Large intestine (tissue), 3 donors: ENCODE measurements at regions not wholly inside any gene's neighbourhood (a gene's known extent, or its start where the extent isn't known, plus 50 kb on each side); places are given as distances from the start of the nearest gene placed in this dataset.
"Not testable (repeated sequence)": the region's sequence is repeated elsewhere in the genome, so short reads cannot be mapped to it uniquely, and the experiment has no call there.

ENCODE experiments used
- DNase-seq, 2 donors: peaks; one replicate each; pipeline versions ENCODE4 v3.0.0 to v3.0.0-alpha.2; 2013
- H3K27ac ChIP-seq: one replicate; pipeline ENCODE4 v1.5.1; 2013; ENCODE audit warnings: low read length
- H3K27me3 ChIP-seq: 2 replicates; pipeline ENCODE4 v1.6.1; 2013; ENCODE audit warnings: low read length; ENCODE audit not compliant: control insufficient read depth, insufficient read depth
- H3K36me3 ChIP-seq: 2 replicates; pipeline ENCODE4 v1.6.1; 2013; ENCODE audit warnings: low read length; ENCODE audit not compliant: control insufficient read depth, insufficient read depth
- H3K4me1 ChIP-seq: one replicate; pipeline ENCODE4 v1.6.1; 2013; ENCODE audit warnings: low read length; ENCODE audit not compliant: control insufficient read depth, insufficient read depth
- H3K4me3 ChIP-seq: one replicate; pipeline ENCODE4 v1.5.1; 2013; ENCODE audit warnings: low read length
- H3K9me3 ChIP-seq: one replicate; pipeline ENCODE4 v1.6.1; 2013; ENCODE audit warnings: mild to moderate bottlenecking, low read depth, low read length, moderate library complexity; ENCODE audit not compliant: control insufficient read depth
- WGBS: methylation state at CpG from one replicate; pipeline ENCODE4 v1.1.5; 2013; ENCODE audit warnings: low lambda C conversion rate; ENCODE audit not compliant: insufficient coverage; 5-methylcytosine and 5-hydroxymethylcytosine counted together

- no peak overlapping the region for H3K27ac ChIP-seq
- WGBS = no CpG with 5 or more reads among the region's 6 CpGs
- no peaks in the 10 kb centered on the region for H3K27me3 ChIP-seq
- DNase-seq = no peak
- H3K9me3 ChIP-seq = no peaks in the 10 kb centered on the region
- no peaks in the 10 kb centered on the region for H3K4me1 ChIP-seq
- no peak overlapping the region for H3K4me3 ChIP-seq
- H3K36me3 ChIP-seq = no peaks in the 10 kb centered on the region
Measured at GRCh38 chr10:114730291-114730690, 72.2 kb upstream of the ABLIM1 start.

DNA sequence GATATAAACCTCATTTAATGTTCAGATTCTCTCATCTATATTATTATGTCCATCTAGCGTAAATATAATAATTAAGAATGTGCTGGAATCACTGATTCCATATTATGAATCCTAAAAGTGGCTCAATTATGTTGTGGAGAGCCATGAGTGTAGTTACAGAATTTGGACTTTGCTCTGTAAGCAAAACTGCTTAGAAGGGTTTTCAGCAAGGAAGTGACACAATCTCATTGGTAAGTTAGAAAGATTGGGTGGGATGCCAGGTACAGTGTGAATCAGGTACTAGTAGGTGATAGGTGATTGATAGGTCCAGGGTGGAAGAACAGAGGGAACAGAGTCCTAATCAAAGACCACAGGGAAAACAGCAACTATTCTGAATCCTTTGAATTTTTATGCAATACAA lies 74.9 kb upstream of the ABLIM1 start:
- no CpG with 5 or more reads among the region's 1 CpG for WGBS
- H3K9me3 ChIP-seq = no peaks in the 10 kb centered on the region
- no peaks in the 10 kb centered on the region for H3K4me1 ChIP-seq
- no peaks in the 10 kb centered on the region for H3K36me3 ChIP-seq
- DNase-seq = peak in 1 of 2 donors; percentile 31
- H3K27ac ChIP-seq = no peak overlapping the region
- no peak overlapping the region for H3K4me3 ChIP-seq
- H3K27me3 ChIP-seq = no peaks in the 10 kb centered on the region

- no peak for DNase-seq
- no peak overlapping the region for H3K4me3 ChIP-seq
- H3K9me3 ChIP-seq = no peaks in the 10 kb centered on the region
- H3K27ac ChIP-seq = no peak overlapping the region
- no peaks in the 10 kb centered on the region for H3K4me1 ChIP-seq
- no peaks in the 10 kb centered on the region for H3K27me3 ChIP-seq
- H3K36me3 ChIP-seq = no peaks in the 10 kb centered on the region
Measured at GRCh38 chr10:114735946-114736345, 77.9 kb upstream of the ABLIM1 start.

DNA sequence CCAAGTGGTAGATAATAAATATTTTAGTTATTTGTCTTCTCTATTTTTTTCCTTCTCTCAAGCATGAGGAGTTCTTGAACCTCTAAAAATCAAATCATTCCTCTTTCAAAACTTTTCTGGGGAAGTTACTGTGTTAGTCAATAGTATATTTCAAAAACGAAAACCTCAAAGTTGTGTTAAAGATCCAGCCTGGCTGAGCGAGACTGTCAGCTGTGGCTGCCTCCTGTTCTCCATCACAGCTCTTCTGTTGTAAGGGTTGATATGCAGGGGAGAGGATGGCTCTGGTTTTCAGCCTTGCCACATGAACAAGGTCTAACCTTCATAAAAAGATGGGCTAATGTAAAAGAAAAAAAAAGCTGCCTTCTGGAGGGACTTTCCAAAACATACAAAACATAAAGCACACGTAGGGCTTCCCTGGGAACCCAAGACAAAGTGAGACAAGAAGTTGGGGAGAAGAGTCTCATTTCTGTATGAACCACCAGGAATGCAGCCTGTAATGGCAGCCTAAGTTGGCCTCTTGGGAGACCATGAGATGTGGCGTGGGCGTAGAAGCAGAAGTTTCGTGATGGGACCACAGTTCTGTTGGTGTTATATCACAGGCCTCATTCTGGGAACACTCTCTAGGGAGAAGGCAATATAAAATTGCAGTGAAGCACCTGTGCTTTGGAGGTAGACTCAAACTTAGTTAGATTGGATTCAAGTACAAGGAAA lies 77.9 kb upstream of the FHIP2A start:
- Histone ChIP-seq H3K27me3 (no peaks in the 10 kb centered on the region), H3K9me3 (no peaks in the 10 kb centered on the region)

DNA sequence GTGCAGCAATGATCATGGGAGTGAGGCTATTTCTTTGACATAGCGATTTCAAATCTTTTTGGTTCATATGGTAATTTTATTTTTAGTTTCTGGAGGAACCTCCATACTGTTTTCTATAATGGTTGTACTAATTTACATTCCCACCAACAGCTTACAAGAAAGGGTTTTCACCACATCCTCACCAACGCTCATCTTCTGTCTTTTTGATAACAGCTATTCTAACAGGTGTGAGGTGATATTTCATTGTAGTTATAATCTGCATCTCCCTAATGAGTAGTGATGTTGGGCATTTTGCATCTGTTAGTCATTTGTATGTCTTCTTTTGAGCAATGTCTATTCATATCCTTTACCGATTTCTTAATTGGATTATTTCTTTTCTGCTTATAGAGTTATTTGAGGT lies 75.0 kb upstream of the FHIP2A start:
- Histone ChIP-seq H3K27me3 (no peaks in the 10 kb centered on the region), H3K4me3 (no peak overlapping the region), H3K27ac (no peak overlapping the region), H3K36me3 (no peaks in the 10 kb centered on the region), H3K4me1 (peaks cover 17% of the 10 kb centered on the region), H3K9me3 (no peaks in the 10 kb centered on the region)
- WGBS = 93% methylated on average over 2 of the region's 3 CpGs
- DNase-seq = no peak

More for the DNA sequence above, 77.9 kb upstream of the FHIP2A start:
- WGBS = no CpG with 5 or more reads among the region's 6 CpGs
- H3K36me3 ChIP-seq = no peaks in the 10 kb centered on the region
- H3K4me1 ChIP-seq = peaks cover 7% of the 10 kb centered on the region
- no peak overlapping the region for H3K4me3 ChIP-seq
- no peak for DNase-seq
- no peak overlapping the region for H3K27ac ChIP-seq

DNA sequence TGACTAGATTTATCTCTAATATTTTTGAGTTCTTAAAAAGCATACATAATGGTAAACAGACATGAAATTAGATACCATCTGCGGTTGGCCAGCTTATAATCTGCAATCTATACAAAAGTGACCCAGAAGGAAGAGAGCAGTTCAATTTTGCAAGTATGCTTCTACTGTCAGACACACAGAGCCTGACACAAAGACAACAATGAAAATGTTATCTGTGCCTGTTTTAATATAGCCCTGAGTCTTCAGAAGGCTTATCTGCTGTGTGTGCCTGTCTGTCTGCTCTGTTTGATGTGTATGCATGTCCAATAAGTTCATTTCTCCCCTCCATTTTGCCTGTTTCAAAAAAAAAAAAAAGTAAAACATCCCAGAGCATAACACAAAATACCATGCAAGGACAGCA lies 73.3 kb upstream of the FHIP2A start:
- DNase-seq = no peak
- no peaks in the 10 kb centered on the region for H3K9me3 ChIP-seq
- H3K27ac ChIP-seq = peak overlapping the region; percentile 69
- H3K36me3 ChIP-seq = no peaks in the 10 kb centered on the region
- H3K4me1 ChIP-seq = peaks cover 17% of the 10 kb centered on the region
- no peaks in the 10 kb centered on the region for H3K27me3 ChIP-seq
- H3K4me3 ChIP-seq = no peak overlapping the region
- no CpG with 5 or more reads among the region's 1 CpG for WGBS

DNA sequence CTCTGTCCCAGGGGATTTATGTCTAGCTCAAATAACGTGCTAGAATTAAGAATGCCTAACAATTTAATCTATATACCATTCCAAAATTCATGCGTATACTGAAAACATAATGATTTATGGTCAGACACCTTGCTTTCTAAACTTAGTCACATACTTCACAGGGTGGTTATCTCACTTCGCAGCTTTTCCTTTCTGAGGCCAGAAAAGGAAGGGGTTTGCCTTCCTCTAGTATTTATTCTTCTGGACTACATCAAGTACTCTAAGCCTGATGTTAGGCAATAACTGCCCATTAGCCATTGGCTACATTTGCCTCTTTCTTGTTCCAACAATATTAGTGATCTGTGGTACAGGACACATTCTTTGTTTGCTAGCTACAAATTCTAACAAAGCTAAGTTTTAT lies 72.6 kb upstream of the FHIP2A start:
- Histone ChIP-seq H3K27ac (peak overlapping the region; percentile 69), H3K27me3 (no peaks in the 10 kb centered on the region), H3K4me1 (peaks cover 17% of the 10 kb centered on the region), H3K9me3 (no peaks in the 10 kb centered on the region), H3K4me3 (no peak overlapping the region), H3K36me3 (no peaks in the 10 kb centered on the region)
- peak in 1 of 2 donors; percentile 22 for DNase-seq
- WGBS = 80% methylated on average over 1 of the region's 3 CpGs

DNA sequence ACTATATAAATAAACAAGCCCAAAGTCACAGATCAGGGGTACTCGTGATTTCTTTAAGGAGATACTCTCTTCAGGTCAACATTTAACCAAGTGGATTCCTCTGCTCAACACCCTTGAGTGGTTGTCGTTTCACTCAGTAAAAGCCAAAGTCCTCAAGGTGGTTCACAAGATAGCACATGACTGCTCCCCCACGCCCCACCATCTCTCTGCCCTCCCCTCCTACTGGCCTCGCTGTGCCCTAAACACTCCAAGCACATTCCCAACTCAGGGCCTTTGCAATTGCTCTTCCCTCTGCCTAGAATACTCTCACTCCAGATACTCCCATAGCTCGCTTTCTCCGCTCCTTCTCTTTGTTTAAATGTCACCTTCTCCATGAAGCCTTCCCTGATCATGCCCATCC lies 72.1 kb upstream of the FHIP2A start:
- Histone ChIP-seq H3K4me1 (peaks cover 17% of the 10 kb centered on the region), H3K27ac (peak overlapping the region; percentile 69), H3K36me3 (no peaks in the 10 kb centered on the region), H3K27me3 (no peaks in the 10 kb centered on the region), H3K9me3 (no peaks in the 10 kb centered on the region), H3K4me3 (no peak overlapping the region)
- WGBS = 61% methylated on average over 3 of the region's 6 CpGs
- DNase-seq = peak; percentile 79 to 88

DNA sequence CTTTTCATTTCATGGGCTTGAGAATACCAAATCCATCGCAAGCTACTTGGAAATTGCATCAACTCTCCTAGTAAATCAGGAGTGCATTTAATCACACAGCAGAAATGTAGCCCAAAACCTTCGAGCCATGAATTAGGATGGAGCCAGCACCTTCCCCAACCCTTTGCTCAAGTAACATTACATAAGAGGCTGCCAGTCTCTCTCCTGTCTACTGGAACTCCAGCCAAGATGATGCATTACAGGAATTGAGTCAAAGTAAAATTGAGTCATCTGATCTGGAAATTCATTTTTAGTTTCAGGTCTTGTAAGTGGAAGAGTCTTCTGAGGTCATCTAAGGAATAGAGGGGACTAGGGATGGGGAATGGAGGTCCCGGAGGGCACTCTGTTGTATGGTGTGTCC lies 69.7 kb upstream of the FHIP2A start:
- no peaks in the 10 kb centered on the region for H3K36me3 ChIP-seq
- no peak for DNase-seq
- H3K4me1 ChIP-seq = peaks cover 29% of the 10 kb centered on the region
- H3K27ac ChIP-seq = no peak overlapping the region
- no peak overlapping the region for H3K4me3 ChIP-seq
- no peaks in the 10 kb centered on the region for H3K27me3 ChIP-seq
- no CpG with 5 or more reads among the region's 3 CpGs for WGBS
- H3K9me3 ChIP-seq = no peaks in the 10 kb centered on the region

DNA sequence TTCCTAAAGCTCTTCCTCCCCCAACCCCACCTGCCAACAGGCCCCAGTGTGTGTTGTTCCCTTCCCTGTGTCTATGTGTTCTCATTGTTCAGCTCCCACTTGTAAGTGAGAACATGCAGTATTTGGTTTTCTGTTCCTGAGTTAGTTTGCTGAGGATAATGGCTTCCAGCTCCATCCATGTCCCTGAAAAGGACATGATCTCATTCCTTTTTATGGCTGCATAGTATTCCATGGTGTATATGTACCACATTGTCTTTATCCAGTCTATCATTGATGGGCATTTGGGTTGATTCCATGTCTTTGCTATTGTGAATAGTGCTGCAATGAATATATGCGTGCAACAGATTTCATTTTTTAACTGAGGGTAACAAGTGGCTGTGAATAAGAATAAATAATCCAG lies 69.0 kb upstream of the FHIP2A start:
- H3K4me3 ChIP-seq, H3K27ac ChIP-seq, H3K9me3 ChIP-seq, H3K36me3 ChIP-seq, DNase-seq, H3K27me3 ChIP-seq: not testable (repeated sequence)
- 100% methylated on average over 1 of the region's 1 CpG for WGBS
- peaks cover 29% of the 10 kb centered on the region for H3K4me1 ChIP-seq

- no peaks in the 10 kb centered on the region for H3K27me3 ChIP-seq
- H3K27ac ChIP-seq = peak overlapping the region; percentile 66
- H3K36me3 ChIP-seq = no peaks in the 10 kb centered on the region
- no peak overlapping the region for H3K4me3 ChIP-seq
- WGBS = 57% methylated on average over 1 of the region's 5 CpGs
- no peak for DNase-seq
- H3K9me3 ChIP-seq = no peaks in the 10 kb centered on the region
- peaks cover 27% of the 10 kb centered on the region for H3K4me1 ChIP-seq
Measured at GRCh38 chr10:114753126-114753525, 68.5 kb upstream of the FHIP2A start.
